Osteoblast (primary cell): ENCODE measurements at regions not wholly inside any gene's neighbourhood (a gene's known extent, or its start where the extent isn't known, plus 50 kb on each side); places are given as distances from the start of the nearest gene placed in this dataset.

Experiments
- DNase-seq: peaks from one replicate; pipeline ENCODE4 v3.0.0; 2011; ENCODE audit warnings: low spot score, mixed read lengths; ENCODE audit not compliant: insufficient read length; ENCODE audit errors: missing footprints
- H2AFZ ChIP-seq: 2 replicates; pipeline ENCODE4 v1.6.0; 2011; ENCODE audit warnings: mild to moderate bottlenecking, low read length
- H3K27ac ChIP-seq: 2 replicates; pipeline ENCODE4 v1.5.1; 2011; ENCODE audit warnings: mild to moderate bottlenecking, low read depth, low read length, moderate library complexity
- H3K27me3 ChIP-seq: 2 replicates; pipeline ENCODE4 v1.6.0; 2012; ENCODE audit warnings: mild to moderate bottlenecking, control low read depth, inconsistent platforms, low read length, moderate library complexity; ENCODE audit not compliant: insufficient read depth
- H3K36me3 ChIP-seq: 2 replicates; pipeline ENCODE4 v1.5.1; 2011; ENCODE audit warnings: mild to moderate bottlenecking, low read length, control low read depth, moderate library complexity; ENCODE audit not compliant: insufficient read depth
- H3K4me1 ChIP-seq: 2 replicates; pipeline ENCODE4 v1.5.1; 2011; ENCODE audit warnings: mild to moderate bottlenecking, low read length, control low read depth, moderate library complexity; ENCODE audit not compliant: insufficient read depth
- H3K4me2 ChIP-seq: 2 replicates; pipeline ENCODE4 v1.6.0; 2011; ENCODE audit warnings: mild to moderate bottlenecking, low read length; ENCODE audit not compliant: insufficient read depth
- H3K4me3 ChIP-seq: fragments of 200-600 bp; sonication (generic); 3 replicates; pipeline ENCODE4 v1.5.1; 2012; ENCODE audit warnings: mild to moderate bottlenecking, low read length, inconsistent platforms; ENCODE audit not compliant: insufficient read depth
- H3K79me2 ChIP-seq: 2 replicates; pipeline ENCODE4 v1.6.0; 2012; ENCODE audit warnings: mild to moderate bottlenecking, low read length, control low read depth, inconsistent platforms; ENCODE audit not compliant: insufficient read depth
- H3K9me3 ChIP-seq: 2 replicates; pipeline ENCODE4 v1.5.1; 2011; ENCODE audit warnings: low read depth, low read length, control low read depth
- H4K20me1 ChIP-seq: 2 replicates; pipeline ENCODE4 v1.6.0; 2012; ENCODE audit warnings: mild to moderate bottlenecking, low read length, control low read depth; ENCODE audit not compliant: insufficient read depth
- TF ChIP-seq, protein P1 (sequence below): IDR thresholded peaks from 2 replicates; pipeline ENCODE4 v1.5.1; 2011; ENCODE audit warnings: mild to moderate bottlenecking, low read depth, low read length, moderate library complexity; ENCODE audit errors: extremely low read depth

- Histone ChIP-seq H3K27ac (peak overlapping the region; percentile 100), H3K27me3 (no peaks in the 10 kb centered on the region), H2AFZ (peak overlapping the region; percentile 30), H3K79me2 (no peaks in the 10 kb centered on the region), H3K36me3 (no peaks in the 10 kb centered on the region), H3K4me3 (no peak overlapping the region), H3K9me3 (no peaks in the 10 kb centered on the region), H3K4me1 (peaks cover 37% of the 10 kb centered on the region), H4K20me1 (no peaks in the 10 kb centered on the region), H3K4me2 (peak overlapping the region; percentile 52)
- no peak for DNase-seq
- TF ChIP-seq, protein P1, sequence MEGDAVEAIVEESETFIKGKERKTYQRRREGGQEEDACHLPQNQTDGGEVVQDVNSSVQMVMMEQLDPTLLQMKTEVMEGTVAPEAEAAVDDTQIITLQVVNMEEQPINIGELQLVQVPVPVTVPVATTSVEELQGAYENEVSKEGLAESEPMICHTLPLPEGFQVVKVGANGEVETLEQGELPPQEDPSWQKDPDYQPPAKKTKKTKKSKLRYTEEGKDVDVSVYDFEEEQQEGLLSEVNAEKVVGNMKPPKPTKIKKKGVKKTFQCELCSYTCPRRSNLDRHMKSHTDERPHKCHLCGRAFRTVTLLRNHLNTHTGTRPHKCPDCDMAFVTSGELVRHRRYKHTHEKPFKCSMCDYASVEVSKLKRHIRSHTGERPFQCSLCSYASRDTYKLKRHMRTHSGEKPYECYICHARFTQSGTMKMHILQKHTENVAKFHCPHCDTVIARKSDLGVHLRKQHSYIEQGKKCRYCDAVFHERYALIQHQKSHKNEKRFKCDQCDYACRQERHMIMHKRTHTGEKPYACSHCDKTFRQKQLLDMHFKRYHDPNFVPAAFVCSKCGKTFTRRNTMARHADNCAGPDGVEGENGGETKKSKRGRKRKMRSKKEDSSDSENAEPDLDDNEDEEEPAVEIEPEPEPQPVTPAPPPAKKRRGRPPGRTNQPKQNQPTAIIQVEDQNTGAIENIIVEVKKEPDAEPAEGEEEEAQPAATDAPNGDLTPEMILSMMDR, result no peak
Observed at GRCh38 chr17:13346592-13346991, 255.1 kb downstream of the HS3ST3A1 start.

DNA sequence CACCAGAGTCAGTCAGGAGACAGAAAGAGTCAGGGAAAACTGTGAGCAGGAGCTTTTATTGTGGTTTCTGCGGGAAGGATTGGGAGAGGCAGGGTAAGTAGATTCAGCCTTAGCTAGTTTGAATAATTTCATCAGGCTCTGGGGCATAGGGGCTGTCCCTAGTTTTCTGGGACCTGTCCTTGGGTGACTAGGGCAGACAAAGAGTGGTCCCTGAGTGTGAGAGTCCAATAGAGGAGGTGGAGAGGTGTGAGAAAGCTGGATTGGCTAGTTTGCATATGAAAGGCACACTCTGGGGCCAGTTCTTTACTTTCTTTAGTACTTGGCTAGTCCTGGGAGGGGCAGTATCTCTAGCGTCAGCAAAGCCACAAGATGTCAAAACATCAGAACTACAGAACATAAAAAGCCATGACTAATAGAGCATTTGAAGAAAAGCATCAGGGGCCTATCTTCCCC is 255.6 kb downstream of the HS3ST3A1 start:
- TF ChIP-seq, protein P1, result no peak
- Histone ChIP-seq H4K20me1 (no peaks in the 10 kb centered on the region), H3K79me2 (no peaks in the 10 kb centered on the region), H3K36me3 (no peaks in the 10 kb centered on the region), H3K4me3 (no peak overlapping the region), H3K27ac (peak overlapping the region; percentile 100), H3K4me1 (peaks cover 33% of the 10 kb centered on the region), H3K4me2 (peak overlapping the region; percentile 52), H3K27me3 (no peaks in the 10 kb centered on the region), H2AFZ (peak overlapping the region; percentile 69), H3K9me3 (no peaks in the 10 kb centered on the region)
- no peak for DNase-seq

GRCh38 chr17:13338421-13338820 is 263.3 kb downstream of the HS3ST3A1 start:
- Histone ChIP-seq H3K27ac (peak overlapping the region; percentile 63), H3K4me3 (peak overlapping the region; percentile 71), H3K9me3 (no peaks in the 10 kb centered on the region), H4K20me1 (no peaks in the 10 kb centered on the region), H3K79me2 (no peaks in the 10 kb centered on the region), H3K27me3 (no peaks in the 10 kb centered on the region), H3K4me2 (peak overlapping the region; percentile 74), H3K4me1 (peaks cover 6% of the 10 kb centered on the region), H3K36me3 (no peaks in the 10 kb centered on the region), H2AFZ (peak overlapping the region; percentile 92)
- DNase-seq, result no peak
- TF ChIP-seq, protein P1, result no peak

- no peaks in the 10 kb centered on the region for H3K36me3 ChIP-seq
- H3K27ac ChIP-seq, result peak overlapping the region; percentile 63
- no peaks in the 10 kb centered on the region for H3K9me3 ChIP-seq
- H3K4me3 ChIP-seq, result peak overlapping the region; percentile 71
- peaks cover 6% of the 10 kb centered on the region for H3K4me1 ChIP-seq
- TF ChIP-seq, protein P1, result peak; percentile 91
- H3K27me3 ChIP-seq, result no peaks in the 10 kb centered on the region
- H3K4me2 ChIP-seq, result peak overlapping the region; percentile 74
- H3K79me2 ChIP-seq, result no peaks in the 10 kb centered on the region
- no peaks in the 10 kb centered on the region for H4K20me1 ChIP-seq
- no peak for DNase-seq
- H2AFZ ChIP-seq, result peak overlapping the region; percentile 92
Observed at GRCh38 chr17:13337864-13338371, 263.8 kb downstream of the HS3ST3A1 start.
